ENCODE measurements at regions not wholly inside any gene's neighbourhood (a gene's known extent, or its start where the extent isn't known, plus 50 kb on each side); places are given as distances from the start of the nearest gene placed in this dataset.

DNA sequence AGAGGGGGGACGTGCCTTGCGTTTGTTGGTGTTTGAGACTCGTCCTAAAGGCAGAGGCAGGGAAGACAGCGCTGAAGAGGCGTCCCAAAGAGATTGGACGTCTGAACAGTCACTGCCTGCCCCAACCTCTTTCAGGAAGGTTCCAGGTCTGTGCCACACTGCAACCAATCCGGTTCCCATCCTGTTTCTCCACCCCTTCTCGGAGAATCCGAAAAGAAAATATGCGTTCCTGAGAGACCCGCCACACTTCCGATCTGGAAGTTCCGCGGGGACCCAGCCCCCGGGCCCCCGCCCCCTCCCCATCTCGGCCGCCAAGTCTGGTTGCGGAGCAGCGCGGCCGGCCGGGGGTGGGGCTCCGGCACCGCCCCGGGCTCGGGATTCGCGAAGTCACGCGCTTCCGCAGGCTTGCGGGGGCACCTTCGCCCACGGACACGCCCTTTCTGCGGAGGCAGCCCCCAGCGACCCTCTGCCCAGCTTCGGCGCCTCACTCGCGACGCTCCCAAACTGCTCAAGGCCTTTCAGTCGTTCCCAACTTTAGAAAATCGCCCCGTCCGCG is 124.5 kb upstream of the DPYD start:
- TF ChIP-seq, protein P1, sequence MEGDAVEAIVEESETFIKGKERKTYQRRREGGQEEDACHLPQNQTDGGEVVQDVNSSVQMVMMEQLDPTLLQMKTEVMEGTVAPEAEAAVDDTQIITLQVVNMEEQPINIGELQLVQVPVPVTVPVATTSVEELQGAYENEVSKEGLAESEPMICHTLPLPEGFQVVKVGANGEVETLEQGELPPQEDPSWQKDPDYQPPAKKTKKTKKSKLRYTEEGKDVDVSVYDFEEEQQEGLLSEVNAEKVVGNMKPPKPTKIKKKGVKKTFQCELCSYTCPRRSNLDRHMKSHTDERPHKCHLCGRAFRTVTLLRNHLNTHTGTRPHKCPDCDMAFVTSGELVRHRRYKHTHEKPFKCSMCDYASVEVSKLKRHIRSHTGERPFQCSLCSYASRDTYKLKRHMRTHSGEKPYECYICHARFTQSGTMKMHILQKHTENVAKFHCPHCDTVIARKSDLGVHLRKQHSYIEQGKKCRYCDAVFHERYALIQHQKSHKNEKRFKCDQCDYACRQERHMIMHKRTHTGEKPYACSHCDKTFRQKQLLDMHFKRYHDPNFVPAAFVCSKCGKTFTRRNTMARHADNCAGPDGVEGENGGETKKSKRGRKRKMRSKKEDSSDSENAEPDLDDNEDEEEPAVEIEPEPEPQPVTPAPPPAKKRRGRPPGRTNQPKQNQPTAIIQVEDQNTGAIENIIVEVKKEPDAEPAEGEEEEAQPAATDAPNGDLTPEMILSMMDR (IDR thresholded peaks at IDR 0.05): no peak
- TF ChIP-seq EZH2phosphoT487 (IDR thresholded peaks at IDR 0.05): no peak

All from neural progenitor cell (in vitro differentiated cells).